HCEC 1CT (cell line): ENCODE measurements at regions not wholly inside any gene's neighbourhood (a gene's known extent, or its start where the extent isn't known, plus 50 kb on each side); places are given as distances from the start of the nearest gene placed in this dataset.
A peak's percentile ranks its signal among the peaks of the same experiment; 100 is the strongest.
"Not testable (repeated sequence)": the region's sequence is repeated elsewhere in the genome, so short reads cannot be mapped to it uniquely, and the experiment has no call there.

ENCODE experiments used
- DNase-seq: peaks from one replicate; pipeline ENCODE4 v3.0.0-alpha.2; 2017

DNA sequence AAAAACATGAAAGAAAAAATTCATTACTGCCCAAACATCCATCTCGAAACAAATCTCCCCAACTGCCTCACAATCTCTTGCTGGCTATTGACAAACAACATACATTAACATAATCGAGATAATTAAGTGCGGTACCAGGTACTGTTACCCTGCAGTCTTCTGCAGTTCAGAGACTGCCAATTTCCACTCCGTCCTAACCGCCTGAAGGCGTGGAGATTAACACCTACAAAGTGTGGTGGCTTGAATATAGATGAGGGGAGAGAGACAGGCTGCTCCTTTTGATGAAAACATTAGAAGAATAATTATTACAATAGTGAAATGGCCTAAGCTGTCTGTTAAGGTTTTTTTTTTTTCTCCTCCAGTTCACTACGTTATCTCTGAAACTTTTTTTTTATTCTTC, 258.9 kb upstream of the SOX4 start:
- no peak for DNase-seq

DNA sequence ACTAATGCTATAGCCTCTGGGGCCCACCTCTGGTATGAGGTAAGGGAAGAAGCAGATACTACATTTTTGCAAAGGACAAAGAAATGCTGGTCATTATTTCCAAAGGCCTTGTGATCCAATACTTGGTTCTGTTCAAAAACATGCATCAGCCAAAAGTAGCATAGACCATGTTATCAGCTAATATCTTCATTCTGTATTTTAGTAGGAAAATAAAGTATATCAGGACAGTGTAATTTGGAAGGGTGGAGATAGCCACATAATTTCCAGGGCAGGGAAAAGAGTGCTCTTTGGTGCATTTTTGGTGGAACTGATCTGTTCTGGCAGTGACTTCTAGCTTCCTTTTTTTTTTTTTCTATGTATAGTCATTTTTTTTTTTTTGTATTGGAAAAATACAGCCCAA, 258.0 kb upstream of the SOX4 start:
- no peak for DNase-seq

DNA sequence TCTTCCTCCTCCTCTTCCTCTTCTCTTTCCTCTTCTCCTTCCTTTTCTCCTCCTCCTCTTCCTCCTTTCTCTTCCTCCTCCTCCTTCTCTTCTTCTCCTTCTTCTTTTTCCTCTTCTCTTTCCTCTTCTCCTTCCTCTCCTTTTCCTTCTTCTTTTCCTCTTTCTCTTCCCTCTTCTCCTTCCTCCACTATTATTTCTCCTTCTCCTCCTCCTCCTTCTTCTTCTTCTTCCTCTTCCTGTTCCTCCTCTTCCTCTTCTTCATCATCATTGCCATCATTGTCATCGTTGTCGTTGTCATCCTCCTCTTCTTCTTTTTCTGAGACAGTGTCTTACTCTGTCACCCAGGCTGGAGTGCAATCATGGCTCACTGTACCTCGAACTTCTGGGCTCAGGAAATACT, 256.3 kb upstream of the SOX4 start:
- DNase-seq, result no peak

DNA sequence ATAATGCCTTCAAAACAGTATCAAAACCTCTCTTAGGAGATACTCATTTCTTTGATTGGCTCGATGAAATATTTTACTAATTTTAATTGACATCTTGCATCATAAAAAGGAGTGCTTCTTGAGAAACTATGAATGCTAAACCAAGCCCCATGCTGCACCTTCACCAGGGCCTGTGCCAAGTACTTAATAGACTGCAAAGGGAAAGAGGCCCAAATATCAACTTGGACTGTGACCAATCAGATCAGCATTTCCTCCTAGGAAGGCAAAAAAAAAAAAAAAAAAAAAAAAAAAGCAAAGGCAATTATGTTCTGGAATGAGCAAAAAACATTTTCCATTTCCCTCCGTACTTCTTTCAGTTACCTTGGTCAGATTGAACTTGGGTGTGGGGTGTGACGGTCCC, 253.0 kb upstream of the SOX4 start:
- DNase-seq, result no peak

DNA sequence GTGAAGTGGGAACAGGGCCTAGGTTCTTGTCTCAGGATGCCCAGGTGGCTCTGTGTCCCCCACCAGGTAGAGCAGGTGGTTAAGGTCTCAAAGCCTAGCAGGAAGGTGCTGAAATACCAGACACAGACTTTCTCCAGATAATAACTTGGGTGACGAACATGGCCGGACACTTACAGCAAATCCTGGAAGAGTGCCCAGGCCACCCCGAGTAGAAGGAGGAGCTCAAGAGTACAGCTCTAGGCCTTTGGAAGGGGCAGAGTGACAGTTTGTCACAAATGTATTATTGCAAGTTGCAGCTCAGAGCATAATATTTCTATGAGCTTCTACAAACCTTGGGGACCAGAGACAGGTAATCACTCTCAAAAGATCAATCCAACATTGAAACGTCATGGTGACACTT, 251.6 kb upstream of the SOX4 start:
- no peak for DNase-seq

DNA sequence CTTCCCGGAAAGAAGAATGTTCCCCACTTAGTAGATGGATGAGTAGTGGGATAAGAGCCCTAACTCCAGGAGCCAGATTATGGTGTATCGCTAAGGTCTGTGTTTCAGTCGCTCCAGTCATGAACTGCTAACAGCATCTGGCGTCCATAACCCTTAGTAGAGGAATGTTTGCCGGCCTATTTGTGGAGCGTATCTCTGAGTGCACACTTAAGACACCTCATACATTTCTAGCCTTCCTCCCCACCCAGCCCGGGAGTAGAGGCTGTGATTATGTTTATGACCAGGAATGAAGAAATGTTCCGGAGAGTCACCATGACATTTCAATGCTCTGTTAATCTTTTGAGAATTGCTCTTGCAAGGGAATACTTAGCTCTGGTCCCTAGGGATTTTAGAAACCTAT, 251.1 kb upstream of the SOX4 start:
- DNase-seq, result no peak

DNA sequence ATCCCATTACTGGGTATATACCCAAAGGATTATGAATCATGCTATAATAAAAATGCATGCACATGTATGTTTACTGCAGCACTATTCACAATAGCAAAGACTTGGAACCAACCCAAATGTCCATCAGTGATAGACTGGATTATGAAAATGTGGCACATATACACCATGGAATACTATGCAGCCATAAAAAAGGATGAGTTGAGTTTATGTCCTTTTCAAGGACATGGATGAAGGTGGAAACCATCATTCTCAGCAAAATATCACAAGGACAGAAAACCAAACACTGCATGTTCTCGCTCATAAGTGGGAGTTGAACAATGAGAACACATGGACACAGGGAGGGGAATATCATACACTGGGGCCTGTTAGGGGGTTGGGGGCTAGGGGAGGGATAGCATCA, 247.8 kb upstream of the SOX4 start:
- DNase-seq, result not testable (repeated sequence)

DNA sequence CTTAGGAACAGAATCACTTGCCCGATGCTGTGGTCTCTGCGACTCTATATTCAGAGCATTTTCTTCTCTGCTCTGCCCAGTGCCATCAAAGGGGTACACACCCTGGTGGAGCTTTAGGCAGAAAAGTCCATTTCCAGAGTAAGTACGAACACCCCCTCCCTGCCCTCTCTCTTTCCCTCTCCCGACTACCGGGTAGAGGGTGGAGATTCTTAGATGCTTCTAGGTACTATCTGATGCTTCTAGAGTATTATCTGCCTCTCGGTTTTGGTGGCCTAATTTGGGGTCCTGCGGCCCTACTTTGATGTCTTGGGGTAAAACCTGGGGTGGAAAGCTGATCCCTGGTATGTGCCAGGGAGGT, 245.4 kb upstream of the SOX4 start:
- DNase-seq, result no peak

DNA sequence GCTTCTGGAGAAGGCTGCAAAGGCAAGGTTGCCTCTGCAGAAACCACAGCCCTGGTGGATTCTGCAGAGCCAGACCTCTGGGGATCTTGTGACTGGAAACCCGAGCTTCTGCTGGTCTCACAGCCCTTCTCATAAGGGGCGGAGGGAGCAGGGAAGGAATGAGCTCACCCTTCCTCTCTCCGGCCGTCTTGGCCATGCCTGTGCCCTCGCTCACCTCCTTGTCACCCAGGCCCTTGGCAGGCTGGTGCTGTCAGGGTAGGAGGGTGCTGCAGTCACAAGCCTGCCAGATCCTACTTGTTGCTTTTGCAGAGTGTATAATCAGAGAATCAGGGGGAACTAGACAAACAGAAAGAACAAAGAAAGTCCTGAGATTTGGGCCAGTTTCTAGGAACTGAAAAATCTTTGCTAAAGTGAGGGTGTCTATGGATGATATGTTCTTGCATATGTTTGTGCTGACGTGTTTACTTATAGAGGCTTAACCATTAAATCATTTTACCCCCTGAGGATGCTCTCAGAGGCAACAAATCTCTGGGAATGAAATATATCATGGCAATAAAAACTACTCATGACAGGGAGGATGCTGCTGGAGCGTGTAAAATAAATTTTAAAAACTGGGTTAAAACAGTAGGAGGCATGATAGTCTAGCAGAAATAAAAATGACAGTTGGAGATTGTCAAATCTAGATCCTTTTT, 244.9 kb upstream of the SOX4 start:
- DNase-seq, result peak; percentile 61

DNA sequence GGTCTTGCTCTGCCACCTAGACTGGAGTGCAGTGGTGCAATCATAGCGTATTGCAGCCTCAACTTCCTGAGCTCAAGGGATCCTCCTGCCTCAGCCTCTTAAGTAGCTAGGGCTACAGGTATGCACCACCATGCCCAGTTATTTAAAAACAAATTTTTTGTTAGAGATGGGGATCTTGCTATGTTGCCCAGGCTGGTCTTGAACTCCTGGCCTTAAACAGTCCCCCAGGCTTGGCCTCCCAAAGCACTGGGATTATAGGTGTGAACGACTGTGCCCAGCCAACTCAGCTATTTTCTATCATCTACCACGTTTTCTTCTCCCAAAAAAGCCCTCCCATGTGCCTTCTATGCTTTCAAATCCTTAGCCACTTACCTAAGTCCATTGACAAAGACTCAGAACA, 243.7 kb upstream of the SOX4 start:
- no peak for DNase-seq

DNA sequence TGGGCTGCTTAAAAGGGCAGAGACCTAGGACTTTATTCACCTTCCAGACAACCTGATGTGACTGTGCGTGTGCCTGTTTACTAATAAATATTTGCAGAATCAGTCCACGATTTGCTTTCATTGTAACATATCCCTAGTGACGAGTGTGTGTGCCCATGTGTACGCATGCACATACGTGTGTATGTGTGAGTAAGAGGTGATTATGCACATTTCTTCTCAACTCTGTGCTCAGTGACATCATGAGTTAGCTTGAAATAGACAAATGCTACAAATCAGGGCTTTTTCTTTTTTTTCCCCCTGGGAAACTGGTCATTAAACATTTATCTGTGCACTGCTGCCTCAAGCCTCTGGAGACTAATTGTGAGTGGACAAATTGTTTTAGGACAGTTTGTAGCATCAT, 242.6 kb upstream of the SOX4 start:
- no peak for DNase-seq

DNA sequence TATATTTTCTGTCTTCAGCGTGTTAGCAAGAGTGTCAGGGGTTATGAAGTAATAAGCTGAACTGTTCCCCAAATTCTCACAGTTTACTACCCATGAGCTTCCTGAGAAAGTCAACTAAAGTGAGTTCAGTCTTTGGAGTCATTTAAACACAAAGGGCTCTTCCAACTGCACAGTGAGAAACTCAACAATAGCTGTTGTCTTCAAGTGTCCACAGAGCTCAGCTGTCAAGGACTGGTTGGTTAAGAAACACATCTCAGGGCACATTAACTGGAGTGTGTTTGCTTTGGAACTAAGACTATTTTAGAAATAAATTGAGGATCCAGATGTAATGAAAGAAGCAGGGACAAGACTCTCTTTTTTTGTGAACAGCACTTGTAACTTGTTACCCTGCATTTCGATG, 241.4 kb upstream of the SOX4 start:
- no peak for DNase-seq

DNA sequence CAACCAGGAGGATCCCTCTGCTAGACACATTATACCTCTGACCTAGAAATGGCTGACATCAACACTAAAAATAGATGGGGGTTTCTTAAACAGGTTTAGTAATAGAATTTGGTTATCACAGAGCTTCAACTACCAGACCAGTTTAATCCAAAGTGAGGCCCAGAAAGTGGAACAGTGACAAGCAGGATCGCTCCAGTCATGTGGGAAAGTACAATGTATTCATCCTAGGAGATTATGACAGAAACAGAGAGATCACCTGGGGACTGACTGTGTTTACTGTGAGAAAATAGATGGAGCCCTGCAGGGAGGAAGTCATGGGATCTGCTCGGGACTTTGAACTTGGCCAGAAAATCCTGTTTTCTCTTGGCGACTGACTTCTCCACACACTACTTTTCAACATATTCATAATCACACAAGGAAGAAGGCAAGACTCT, 238.7 kb upstream of the SOX4 start:
- no peak for DNase-seq

DNA sequence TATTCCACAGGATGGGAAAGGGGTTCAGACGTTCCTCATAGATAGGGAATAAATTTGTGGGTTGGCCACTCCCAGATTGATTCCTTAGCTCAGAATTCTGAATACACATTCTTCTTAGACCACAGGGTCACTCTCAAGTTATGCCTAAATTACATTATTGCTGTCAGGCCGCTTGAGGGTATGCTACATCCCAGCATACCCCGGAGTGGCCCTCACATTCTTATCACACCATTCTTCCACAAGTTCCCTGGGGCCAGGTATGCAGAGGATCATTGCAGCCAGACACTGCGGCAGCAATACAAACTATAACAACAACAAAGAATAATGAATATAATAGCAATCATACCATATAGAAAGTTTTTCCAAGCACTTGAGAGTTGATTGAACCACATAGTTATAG, 237.9 kb upstream of the SOX4 start:
- no peak for DNase-seq

DNA sequence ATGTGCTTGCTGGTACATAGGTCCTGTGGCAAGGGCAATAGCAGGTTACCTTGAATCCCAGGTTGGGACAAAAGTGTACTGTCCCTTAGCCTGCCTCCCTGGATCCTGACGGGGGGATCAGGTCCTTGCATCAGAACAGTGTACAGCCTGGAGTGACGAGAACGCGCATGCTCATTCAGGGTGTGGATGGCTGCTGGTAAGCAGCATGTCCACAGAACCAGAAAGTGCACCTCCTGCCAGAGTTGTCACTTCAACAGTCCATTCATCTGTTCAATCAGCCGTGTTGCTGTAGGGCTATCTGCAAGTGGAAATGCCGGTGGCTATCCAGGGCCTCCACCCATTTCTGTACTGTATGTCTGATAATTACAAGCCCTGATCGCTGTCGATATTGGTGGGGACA, 236.3 kb upstream of the SOX4 start:
- no peak for DNase-seq

DNA sequence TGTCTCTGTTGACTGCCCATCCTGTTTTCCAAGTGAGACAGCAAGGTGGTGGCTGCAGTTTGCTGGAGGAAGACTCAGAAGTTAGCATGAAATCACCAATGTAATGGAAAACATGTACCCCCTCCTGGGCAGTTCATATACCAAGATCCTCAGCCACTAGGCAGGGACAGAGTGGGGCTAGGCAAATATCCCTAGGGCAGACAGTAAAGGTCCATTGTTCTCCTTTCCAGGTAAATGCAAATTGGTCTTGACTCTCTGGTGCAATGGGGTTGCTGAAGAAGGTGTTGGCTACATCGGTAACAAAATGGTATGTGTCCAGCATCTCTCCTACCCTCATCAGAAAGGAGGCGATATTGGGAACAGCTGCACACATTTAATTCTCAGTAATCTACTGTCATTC, 233.6 kb upstream of the SOX4 start:
- DNase-seq, result no peak

DNA sequence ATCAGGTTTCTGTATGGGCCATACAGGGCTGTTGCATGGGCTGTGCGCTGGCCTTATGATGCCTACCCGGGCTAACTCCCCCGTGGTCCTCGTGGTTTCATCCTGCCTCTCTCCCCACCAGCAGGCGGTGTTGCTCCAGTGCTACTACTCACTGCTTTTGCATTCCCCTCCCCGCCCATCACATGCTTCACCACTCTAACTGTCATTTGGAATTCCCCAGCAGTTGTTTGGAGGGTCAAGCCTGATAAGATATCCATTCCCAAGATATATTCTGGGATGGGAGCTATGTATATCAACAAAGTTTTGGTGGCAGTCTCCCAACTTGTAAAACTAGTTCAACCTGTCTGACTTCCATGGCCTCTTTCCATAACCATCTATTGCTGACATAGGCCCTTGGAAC, 233.2 kb upstream of the SOX4 start:
- DNase-seq, result no peak

DNA sequence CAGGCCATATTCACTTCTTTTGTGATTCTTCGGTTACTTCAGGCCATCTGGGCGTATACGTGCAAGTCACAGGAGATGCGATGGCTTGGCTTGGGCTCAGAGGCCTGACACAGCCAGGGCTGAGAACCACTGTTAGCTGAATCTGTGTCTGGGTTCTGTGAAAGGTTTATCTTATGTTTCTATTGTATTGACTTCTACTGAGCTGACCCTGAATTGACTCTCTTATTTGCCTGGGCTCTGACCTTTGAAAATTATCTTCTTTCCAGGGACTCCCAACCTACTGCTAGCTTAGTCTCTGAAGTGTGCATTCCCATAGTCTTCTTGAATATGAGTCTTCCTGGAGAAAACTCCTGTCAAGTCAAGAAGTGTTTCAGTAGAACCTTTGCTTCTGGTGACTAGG, 226.4 kb upstream of the SOX4 start:
- no peak for DNase-seq

DNA sequence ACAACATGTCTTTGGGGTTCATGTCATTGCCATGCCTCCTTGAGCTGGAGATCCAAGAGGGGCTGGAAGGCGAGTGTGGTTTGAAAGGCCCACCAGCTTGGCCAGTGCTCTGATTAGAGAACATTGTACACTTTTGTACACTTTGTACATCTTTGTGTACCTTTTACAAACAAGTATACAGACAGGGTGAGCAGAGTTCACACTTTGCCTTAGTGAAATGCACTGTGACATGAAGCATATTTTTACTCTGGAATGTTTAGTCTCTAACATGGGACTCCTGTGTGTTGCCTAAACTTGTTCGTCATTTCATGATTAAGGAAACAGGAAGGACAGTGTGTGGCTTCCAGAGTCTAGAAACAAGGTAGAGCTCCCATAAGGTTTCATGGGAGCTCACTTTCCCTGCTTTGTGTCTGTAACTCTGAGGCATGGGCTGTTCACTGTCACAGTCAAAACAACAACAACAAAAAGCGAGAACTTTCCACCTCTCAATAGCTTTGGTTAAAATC, 225.8 kb upstream of the SOX4 start:
- DNase-seq, result no peak

DNA sequence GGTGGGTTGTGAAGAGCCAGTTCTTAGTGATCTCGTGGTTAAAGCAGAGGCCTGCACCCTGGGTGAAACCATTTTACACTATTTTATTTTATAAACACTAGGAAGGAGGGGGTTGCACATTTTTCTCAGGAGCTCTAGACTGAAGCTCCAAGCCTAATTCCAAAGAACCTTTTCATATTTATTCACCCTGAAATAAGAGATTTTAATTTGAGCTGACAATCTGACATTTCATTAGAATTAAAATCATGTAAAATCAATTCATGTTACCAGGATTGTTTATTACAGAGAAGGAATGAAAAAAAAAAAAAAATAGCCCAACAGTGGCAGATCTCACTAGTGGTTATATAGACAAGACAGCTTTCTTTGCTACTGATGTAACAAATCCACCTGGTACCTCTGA, 222.5 kb upstream of the SOX4 start:
- no peak for DNase-seq

DNA sequence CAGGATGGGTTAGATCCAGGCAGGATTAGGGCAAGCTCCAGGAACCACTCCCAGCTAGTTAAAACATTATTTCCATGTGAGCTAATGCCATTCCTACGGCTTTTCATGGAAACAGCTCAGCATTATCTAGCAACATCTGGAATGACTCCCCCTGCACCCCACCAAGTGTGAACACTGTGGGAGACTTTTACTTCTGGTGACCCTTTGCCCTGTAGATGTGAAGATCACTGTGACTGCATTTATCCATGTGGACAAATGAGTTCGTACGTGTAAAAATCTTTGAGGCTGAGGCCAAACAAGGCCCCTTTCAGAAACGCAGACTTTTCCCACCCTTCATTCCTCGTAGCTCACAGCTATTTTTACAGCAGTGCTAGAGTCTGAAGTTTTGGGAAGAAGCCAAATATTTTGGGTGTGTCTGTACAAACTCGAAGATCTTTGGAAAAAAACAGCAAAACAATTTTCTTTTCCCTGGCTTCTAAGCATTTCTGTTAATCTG, 221.8 kb upstream of the SOX4 start:
- no peak for DNase-seq

DNA sequence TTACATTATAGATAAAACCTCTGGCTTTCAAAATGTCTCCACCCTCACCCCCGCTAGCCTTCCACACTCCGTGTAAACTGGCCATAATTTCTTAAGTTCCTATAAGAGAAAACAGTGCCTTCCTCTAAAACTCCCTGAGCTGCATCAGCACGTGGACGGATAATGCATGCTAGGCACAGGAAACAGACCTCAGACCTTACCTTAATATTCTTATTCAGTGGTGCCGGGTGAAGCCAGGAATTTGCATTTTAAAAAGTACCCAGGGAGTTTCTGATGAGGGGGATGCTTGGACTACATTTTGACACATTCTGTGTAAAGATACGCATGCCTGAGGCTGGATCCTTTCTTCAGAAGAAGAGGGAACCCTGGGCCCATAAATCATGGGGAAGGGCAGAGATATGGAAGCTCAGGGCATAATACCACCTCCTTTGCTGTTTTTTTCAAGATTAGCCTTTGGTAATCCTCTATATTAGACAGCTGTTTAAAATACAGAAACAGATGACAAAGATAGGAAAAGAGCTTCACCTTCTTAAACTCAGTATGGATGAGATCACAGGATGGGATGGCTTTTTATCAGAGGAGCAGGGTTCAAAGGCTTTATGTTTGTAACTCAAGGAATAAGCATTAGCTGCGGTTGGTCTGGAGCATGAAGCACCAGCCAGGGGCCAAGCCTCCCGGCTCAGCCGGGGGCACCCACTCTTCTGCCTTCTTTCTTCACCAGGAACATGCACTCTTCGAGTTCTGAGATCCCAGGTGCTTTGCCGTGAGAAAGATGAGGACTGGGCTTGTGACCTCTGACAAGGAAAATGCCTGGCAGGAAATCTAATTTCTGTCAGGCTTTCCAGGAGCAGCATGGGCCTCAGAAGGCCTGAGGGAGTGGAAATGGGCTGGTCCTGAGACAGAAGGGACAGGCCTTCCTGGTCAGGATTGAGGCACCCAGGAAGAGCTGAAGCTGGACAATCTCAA, 218.1 kb upstream of the SOX4 start:
- DNase-seq, result no peak

DNA sequence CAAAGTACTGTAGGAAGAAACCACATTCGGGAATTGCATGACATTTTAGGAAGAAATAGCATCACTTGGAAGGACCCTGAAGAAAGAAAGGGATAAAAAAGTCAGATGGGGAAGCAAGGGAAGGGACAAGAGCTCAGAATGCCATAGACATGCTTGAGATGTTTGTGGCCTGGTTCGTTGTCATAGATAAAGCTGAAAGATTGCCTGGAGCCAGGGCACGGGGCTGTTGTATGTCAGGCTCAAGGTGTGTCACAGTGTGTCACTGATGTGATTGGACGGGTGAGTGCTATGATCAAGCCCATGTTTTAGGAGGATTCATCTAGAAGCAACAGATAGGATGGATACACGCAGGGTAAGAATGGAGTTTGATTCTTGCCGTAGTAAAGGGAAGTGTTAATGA, 216.2 kb upstream of the SOX4 start:
- no peak for DNase-seq

DNA sequence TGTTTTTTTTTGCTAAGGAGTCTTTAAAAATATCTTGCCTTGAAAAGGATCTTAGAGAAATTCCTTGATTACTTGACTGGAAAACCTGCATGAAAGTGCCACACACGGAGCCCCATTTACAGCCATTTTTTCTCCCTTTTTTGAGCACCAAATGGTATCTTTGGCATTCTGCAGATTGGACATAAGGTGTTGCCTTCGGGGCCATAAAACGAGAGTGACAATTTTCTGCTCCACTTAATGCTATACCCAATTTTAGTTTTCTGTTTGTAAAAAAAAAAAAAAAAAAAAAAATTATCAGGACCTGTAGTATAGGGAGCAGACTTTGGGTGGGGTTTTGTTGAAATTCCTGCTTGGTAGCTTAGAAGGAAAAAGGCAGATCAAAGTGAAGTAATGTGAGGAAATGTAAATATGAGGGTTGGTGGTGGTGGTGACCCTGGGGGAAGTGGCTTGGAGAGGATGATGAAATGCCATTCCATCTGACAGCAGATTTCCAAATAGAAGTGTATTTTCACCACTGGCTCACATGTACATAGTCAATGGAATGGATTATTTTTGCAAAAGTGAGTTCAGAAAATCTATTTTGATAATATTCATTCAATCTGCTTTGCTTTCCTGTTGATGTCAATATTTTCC, 212.1 kb upstream of the SOX4 start:
- DNase-seq, result no peak
